ENCODE measurements at regions not wholly inside any gene's neighbourhood (a gene's known extent, or its start where the extent isn't known, plus 50 kb on each side); places are given as distances from the start of the nearest gene placed in this dataset.

DNA sequence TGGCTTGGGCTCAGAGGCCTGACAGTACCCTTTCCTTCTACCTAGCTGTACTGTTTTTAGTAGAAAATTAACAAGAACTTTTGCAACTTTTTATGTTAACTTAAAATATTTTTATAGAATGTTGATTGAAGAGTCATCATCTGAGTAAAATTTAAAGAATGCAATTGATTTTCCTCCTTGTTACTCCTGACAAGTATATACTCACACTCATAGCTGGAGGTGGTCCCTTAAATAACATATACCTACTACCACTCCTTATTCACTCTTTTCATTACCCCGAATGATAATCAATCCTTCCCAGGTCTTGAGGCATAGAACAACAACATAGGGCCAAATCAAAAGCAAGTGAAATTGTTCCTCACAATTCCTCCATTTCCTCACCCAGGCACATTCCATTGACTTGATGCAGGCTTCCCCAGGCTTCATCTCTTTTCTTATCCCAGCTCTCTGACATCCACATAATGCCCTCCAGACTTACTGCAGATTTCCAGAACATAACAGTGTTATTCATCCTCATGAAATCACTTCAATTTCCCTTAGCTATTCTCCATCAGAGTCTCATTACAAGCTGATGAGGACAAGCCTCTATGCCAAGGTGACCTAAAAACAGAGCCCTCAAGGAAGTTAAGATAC is 73.2 kb upstream of the ANXA10 start:
- no peaks in the 10 kb centered on the region for H3K27me3 ChIP-seq (ENCODE audit: control insufficient read depth, insufficient read depth, low read length)
- Mint-ChIP-seq H3K27me3 (ENCODE audit: low read depth in 2 of 2) (no peaks in the 10 kb centered on the region), H3K4me3 (no peak overlapping the region), H3K36me3 (no peaks in the 10 kb centered on the region), H3K9me3 (peaks cover 11 to 21% of the 10 kb centered on the region in 2 donors), H3K4me1 (no peaks in the 10 kb centered on the region), H3K27ac (no peak overlapping the region)
- TF ChIP-seq, protein P1, sequence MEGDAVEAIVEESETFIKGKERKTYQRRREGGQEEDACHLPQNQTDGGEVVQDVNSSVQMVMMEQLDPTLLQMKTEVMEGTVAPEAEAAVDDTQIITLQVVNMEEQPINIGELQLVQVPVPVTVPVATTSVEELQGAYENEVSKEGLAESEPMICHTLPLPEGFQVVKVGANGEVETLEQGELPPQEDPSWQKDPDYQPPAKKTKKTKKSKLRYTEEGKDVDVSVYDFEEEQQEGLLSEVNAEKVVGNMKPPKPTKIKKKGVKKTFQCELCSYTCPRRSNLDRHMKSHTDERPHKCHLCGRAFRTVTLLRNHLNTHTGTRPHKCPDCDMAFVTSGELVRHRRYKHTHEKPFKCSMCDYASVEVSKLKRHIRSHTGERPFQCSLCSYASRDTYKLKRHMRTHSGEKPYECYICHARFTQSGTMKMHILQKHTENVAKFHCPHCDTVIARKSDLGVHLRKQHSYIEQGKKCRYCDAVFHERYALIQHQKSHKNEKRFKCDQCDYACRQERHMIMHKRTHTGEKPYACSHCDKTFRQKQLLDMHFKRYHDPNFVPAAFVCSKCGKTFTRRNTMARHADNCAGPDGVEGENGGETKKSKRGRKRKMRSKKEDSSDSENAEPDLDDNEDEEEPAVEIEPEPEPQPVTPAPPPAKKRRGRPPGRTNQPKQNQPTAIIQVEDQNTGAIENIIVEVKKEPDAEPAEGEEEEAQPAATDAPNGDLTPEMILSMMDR (IDR thresholded peaks at IDR 0.05) = no peak
- intact Hi-C loops (cut with micrococcal nuclease) = no loop called here
- DNase-seq (no peak), ATAC-seq (no peak)
- no peaks in the 10 kb centered on the region for H3K9me3 ChIP-seq (ENCODE audit: control insufficient read depth, insufficient read depth, low read length)
- H3K4me3 ChIP-seq (ENCODE audit: low read length) = no peak overlapping the region
- 100% methylated on average over 1 of the region's 1 CpG for WGBS (ENCODE audit: insufficient coverage)
- H3K36me3 ChIP-seq (ENCODE audit: control insufficient read depth, insufficient read depth, low read length) = no peaks in the 10 kb centered on the region
- H3K4me1 ChIP-seq (ENCODE audit: control insufficient read depth, insufficient read depth, low read length) = no peaks in the 10 kb centered on the region
- no peak overlapping the region for H3K27ac ChIP-seq (ENCODE audit: low read length)

DNA sequence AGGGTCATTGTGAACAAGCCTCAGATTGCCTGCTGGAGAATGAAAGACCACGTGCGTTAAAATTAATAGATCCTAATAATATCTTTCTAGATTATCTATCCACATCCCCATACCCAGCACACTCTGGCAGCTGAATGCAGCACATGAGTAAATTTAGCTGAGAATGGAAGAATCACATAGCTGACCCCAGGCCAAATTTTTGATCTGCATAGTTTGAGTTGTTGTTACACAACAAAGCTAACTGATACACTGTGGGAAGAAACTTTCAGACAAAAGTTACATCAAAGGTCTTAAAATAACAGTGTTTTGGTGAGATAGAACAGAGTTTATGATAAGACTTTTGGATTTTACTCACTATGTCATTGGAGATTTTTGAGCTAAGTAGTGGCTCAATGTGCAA is 72.4 kb upstream of the ANXA10 start:
- H3K27ac Mint-ChIP-seq = no peak overlapping the region
- no peaks in the 10 kb centered on the region for H3K27me3 Mint-ChIP-seq (ENCODE audit: low read depth in 2 of 2)
- WGBS (ENCODE audit: insufficient coverage) = 93% methylated on average over 2 of the region's 2 CpGs
- ATAC-seq (no peak), DNase-seq (no peak)
- peaks cover 14 to 21% of the 10 kb centered on the region in 2 donors for H3K9me3 Mint-ChIP-seq
- intact Hi-C loops (cut with micrococcal nuclease) = no loop called here
- Histone ChIP-seq H3K36me3 (ENCODE audit: control insufficient read depth, insufficient read depth, low read length) (no peaks in the 10 kb centered on the region), H3K27ac (ENCODE audit: low read length) (no peak overlapping the region), H3K9me3 (ENCODE audit: control insufficient read depth, insufficient read depth, low read length) (no peaks in the 10 kb centered on the region), H3K4me3 (ENCODE audit: low read length) (no peak overlapping the region), H3K4me1 (ENCODE audit: control insufficient read depth, insufficient read depth, low read length) (no peaks in the 10 kb centered on the region), H3K27me3 (ENCODE audit: control insufficient read depth, insufficient read depth, low read length) (no peaks in the 10 kb centered on the region)
- no peaks in the 10 kb centered on the region for H3K36me3 Mint-ChIP-seq
- H3K4me3 Mint-ChIP-seq = no peak overlapping the region
- no peaks in the 10 kb centered on the region for H3K4me1 Mint-ChIP-seq
- TF ChIP-seq, protein P1 (IDR thresholded peaks at IDR 0.05) = no peak

DNA sequence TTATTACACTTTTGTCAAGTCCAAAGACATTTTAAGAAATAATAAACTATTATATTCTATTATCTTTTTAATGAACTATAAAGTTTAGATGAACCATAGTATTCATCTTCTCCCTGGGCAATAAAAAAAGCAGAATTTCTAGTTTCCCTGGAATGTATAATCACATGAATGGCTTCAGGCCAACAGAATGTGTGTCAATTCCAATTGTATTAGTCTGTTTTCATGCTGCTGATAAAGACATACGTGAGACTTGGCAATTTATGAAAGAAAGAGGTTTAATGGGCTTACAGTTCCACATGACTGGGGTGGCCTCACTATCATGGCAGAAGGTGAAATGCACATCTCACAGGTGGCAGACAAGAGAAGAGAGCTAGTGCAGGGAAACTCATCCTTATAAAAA is 70.7 kb upstream of the ANXA10 start:
- intact Hi-C loops (cut with micrococcal nuclease) = no loop called here
- ATAC-seq = no peak

More for the DNA sequence above, 70.7 kb upstream of the ANXA10 start:
- TF ChIP-seq, protein P1 (IDR thresholded peaks at IDR 0.05) = no peak
- DNase-seq = no peak
- no peaks in the 10 kb centered on the region for H3K27me3 ChIP-seq (ENCODE audit: control insufficient read depth, insufficient read depth, low read length)
- no peak overlapping the region for H3K4me3 ChIP-seq (ENCODE audit: low read length)
- no peaks in the 10 kb centered on the region for H3K27me3 Mint-ChIP-seq (ENCODE audit: low read depth in 2 of 2)
- peaks cover 12 to 24% of the 10 kb centered on the region in 2 donors for H3K9me3 Mint-ChIP-seq
- peaks cover 2% of the 10 kb centered on the region for H3K9me3 ChIP-seq (ENCODE audit: control insufficient read depth, insufficient read depth, low read length)
- no peaks in the 10 kb centered on the region for H3K4me1 Mint-ChIP-seq
- H3K27ac Mint-ChIP-seq = no peak overlapping the region
- WGBS (ENCODE audit: insufficient coverage) = 80% methylated on average over 1 of the region's 1 CpG
- H3K4me3 Mint-ChIP-seq = no peak overlapping the region
- H3K36me3 Mint-ChIP-seq = no peaks in the 10 kb centered on the region
- no peak overlapping the region for H3K27ac ChIP-seq (ENCODE audit: low read length)
- no peaks in the 10 kb centered on the region for H3K36me3 ChIP-seq (ENCODE audit: control insufficient read depth, insufficient read depth, low read length)
- H3K4me1 ChIP-seq (ENCODE audit: control insufficient read depth, insufficient read depth, low read length) = no peaks in the 10 kb centered on the region
